SHP77 (cell line): ENCODE measurements at regions not wholly inside any gene's neighbourhood (a gene's known extent, or its start where the extent isn't known, plus 50 kb on each side); places are given as distances from the start of the nearest gene placed in this dataset.

Experiments
- DNase-seq, 2 experiments: peaks; one replicate each; lab custom pipeline; 2025; lab: John Stamatoyannopoulos, UW

- DNase-seq: no peak
Observed at GRCh38 chr12:27382924-27383323, 50.3 kb downstream of the BMAL2 start.

GRCh38 chr12:27383429-27384260, 51.0 kb downstream of the BMAL2 start:
- DNase-seq: peak; percentile 72 to 74

DNA sequence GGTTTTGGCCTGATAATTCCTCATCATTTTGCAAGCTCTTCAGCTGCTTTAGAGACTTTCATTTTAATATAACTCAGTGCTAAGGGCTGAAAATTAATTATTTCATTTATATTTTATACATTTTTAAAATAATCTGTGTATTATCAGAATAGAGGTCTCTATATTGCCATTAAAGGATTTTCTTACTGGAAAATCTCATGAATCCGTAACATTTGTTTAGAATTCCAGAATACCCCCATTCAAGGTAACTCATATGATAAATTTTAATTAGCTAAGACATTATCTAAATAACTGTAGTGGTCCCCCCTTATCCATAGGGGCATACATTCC, 51.6 kb downstream of the BMAL2 start:
- DNase-seq: no peak

DNA sequence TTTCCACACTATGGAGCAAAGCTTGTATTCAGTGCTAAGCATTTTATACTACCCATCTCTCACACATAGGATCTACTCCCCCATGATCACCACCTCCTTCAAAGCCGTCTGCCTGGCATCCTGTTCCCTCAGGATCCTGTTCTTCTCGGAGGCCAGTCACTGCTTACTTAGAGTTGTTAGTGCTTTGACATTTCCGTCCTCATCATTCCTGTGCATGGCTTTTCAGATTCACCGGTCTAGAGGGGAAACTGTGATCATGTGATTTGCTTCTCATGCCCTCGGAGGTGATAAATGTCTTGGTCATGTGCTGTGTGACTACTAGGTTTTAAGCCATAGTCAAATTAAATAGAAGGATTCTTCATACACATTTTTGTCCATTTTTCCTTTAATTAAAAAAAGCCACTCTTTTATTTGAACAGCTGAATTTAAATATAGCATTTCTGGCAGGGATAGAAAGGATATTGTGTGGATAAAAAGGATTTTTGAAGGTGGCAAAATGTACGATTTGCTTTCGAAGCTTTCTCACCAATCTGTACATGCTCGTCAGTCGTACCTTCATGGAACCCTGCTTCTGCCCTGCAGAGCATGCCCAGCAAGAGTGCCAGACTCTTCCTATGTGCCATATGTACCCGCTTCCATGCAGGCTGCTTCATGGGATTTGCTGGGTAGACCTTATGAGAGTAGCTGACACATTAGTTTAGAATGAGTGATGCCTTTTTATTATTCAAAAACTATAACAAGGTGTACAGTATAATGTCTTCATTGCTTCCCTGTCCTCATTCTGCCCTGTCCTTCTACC, 53.3 kb downstream of the BMAL2 start:
- no peak for DNase-seq

DNA sequence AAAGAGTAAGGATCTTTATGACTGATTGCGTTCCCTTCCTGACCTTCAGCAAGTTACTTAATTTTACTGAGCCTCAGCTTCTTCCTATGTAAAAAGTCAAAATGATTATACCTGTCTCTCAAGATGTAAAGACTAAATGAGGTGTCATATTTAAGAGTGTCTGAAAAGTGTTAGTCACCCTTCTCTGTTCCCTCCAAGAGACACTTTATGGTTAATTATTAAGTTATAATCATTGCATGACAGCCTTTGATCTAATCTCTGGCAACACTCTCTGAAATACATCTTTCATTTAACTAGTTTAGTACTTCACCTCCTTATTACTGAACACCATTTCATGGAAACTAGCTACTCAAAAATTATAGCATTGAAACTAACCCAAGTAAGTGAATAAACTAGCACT, 54.8 kb downstream of the BMAL2 start:
- DNase-seq: no peak

DNA sequence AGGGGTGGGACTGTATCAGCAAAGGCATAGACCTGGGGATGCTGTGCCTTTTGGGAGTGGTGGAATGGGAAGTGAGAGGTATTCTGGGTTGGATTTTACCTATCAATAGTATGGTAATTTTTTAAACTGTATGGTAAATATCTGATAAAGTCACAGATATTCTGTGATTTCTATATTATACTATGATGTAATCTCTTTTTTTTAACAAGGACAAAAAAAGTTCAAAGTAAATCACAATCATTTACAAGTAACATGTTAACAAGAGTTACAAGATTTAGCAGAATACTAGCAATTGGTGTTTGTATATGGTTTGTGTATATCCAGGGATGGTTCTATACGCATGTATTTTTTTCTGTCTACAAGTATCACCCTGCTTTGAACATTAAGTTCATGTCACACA, 56.0 kb downstream of the BMAL2 start:
- DNase-seq: no peak

DNA sequence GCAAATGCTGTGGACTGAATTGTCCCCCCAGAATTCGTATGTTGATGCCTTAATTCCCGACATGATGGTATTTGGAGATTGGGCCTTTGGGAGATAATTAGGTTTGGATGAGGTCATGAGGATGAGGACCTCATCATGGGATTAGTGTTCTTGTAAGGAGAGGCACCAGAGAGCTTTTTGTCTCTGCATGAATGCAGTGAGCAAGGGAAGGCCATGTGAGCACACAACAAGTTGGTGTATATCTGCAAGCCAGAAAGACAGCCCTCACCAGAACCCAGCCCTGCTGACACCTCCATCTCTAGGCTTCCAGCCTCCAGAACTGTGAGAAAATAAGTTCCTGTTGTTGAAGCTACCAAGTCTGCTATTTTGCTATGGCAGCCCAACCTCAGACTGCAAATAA, 51.9 kb upstream of the SMCO2 start:
- DNase-seq: no peak

DNA sequence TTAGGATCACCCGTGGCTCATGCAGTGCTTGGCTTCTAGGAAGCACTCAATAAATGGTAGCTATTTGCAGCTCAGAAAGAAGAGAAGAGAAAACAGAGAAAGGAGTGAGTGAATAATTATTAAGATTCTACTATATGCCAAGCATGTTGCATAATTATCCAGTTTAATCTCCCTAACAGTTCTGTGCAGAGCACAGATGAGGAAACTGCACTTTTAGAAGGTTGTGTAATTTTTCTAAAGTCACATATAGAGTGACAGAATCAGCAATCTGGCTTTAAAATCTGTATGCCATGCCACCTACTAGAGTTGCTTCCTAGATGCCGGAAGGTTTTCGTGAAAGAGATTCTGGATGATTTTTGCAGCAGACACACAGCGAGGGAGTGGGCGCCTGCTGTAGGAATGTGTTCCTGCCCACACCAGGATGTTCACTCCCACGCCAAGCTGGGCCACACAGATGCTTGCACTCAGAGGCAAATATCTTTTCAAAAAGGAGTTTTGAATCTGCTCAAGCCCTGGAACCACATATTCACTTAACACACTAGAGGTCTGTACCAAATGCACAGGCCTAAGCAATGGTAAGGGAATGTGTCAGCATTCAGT, 50.2 kb upstream of the SMCO2 start:
- no peak for DNase-seq
